Endothelial cell of umbilical vein (primary cell): ENCODE measurements at regions not wholly inside any gene's neighbourhood (a gene's known extent, or its start where the extent isn't known, plus 50 kb on each side); places are given as distances from the start of the nearest gene placed in this dataset.

Experiments used
- BruUV-seq: library from RNA; stranded (reverse); fragments of 400-500 nt; replicated peaks from 2 replicates; lab custom pipeline; 2021; lab: Mats Ljungman, UMichigan
- CTCF ChIA-PET: fragments of 300-600, 350-600 bp; sonication (Branson Sonifier 250); formaldehyde crosslinking; loops from one replicate; lab custom pipeline; 2021; ENCODE audit warnings: antibody characterized with exemption, inconsistent platforms; lab: Charles Lee
- POLR2A ChIA-PET: fragments of 300-600, 350-600 bp; sonication (Branson Sonifier 250); formaldehyde crosslinking; loops from one replicate; lab custom pipeline; 2021; ENCODE audit warnings: antibody characterized with exemption, inconsistent platforms; lab: Charles Lee
- DNase-seq: peaks from one replicate; pipeline ENCODE4 v3.0.0-alpha.2; 2011; ENCODE audit warnings: low read depth, low spot score
- FAIRE-seq: peaks from 2 replicates; lab custom pipeline; 2011; peaks lifted over from hg19 to GRCh38; lab: Jason Lieb, UNC
- H2AFZ ChIP-seq: 2 replicates; pipeline ENCODE4 v1.6.0; 2012; ENCODE audit warnings: low read depth, low read length, control low read depth, inconsistent platforms
- H3K27ac ChIP-seq: 2 replicates; pipeline ENCODE4 v1.5.1; 2011; ENCODE audit warnings: low read depth, mild to moderate bottlenecking, control low read depth, low read length, moderate library complexity; ENCODE audit not compliant: insufficient read depth
- H3K27me3 ChIP-seq, 2 experiments: 2 replicates each; pipeline versions ENCODE4 v1.6.0 to v1.6.1; 2011; ENCODE audit warnings: low read length in 2 of 2, mixed read lengths in 1 of 2; ENCODE audit not compliant: control insufficient read depth in 2 of 2, insufficient read depth in 2 of 2
- H3K36me3 ChIP-seq, 2 experiments: 2 replicates in 1 of 2; 3 replicates in 1 of 2; pipeline ENCODE4 v1.5.1; 2011; ENCODE audit warnings: low read length in 2 of 2, mild to moderate bottlenecking in 1 of 2, moderate library complexity in 1 of 2; ENCODE audit not compliant: control insufficient read depth in 2 of 2, insufficient read depth in 2 of 2; ENCODE audit errors: extremely low read depth in 1 of 2
- H3K4me1 ChIP-seq: 3 replicates; pipeline ENCODE4 v1.5.1; 2011; ENCODE audit warnings: mild to moderate bottlenecking, low read length; ENCODE audit not compliant: control insufficient read depth, insufficient read depth; ENCODE audit errors: extremely low read depth
- H3K4me2 ChIP-seq: 2 replicates; pipeline ENCODE4 v1.6.1; 2011; ENCODE audit warnings: low read length, control low read depth, mixed read lengths; ENCODE audit not compliant: insufficient read depth
- H3K4me3 ChIP-seq, 3 experiments: fragments of 200-600 bp in 1 of 3; sonication (generic), shearing (Covaris generic) in 1 of 3; replicated peaks in 1 of 3; 2 replicates each; pipeline ENCODE4 v1.5.1; 2011 to 2016; ENCODE audit warnings: control low read depth in 3 of 3, low read length in 3 of 3, mild to moderate bottlenecking in 2 of 3, inconsistent platforms in 1 of 3, low read depth in 1 of 3, moderate library complexity in 1 of 3; ENCODE audit not compliant: insufficient read depth in 1 of 3
- H3K79me2 ChIP-seq: 2 replicates; pipeline ENCODE4 v1.6.0; 2012; ENCODE audit warnings: low read length, inconsistent platforms; ENCODE audit not compliant: control insufficient read depth, insufficient read depth
- H3K9ac ChIP-seq: replicated peaks from 2 replicates; pipeline ENCODE3; 2011; ENCODE audit warnings: low read length, control low read depth; ENCODE audit not compliant: insufficient read depth; ENCODE audit errors: extremely low read depth
- H3K9me1 ChIP-seq: replicated peaks from 3 replicates; pipeline ENCODE4 v1.6.0; 2011; ENCODE audit warnings: mild to moderate bottlenecking, low read length; ENCODE audit not compliant: control insufficient read depth, insufficient read depth; ENCODE audit errors: extremely low read depth
- H3K9me3 ChIP-seq: replicated peaks from 2 replicates; pipeline ENCODE4 v1.5.1; 2012; ENCODE audit warnings: low read length, inconsistent platforms; ENCODE audit not compliant: control insufficient read depth, insufficient read depth
- H4K20me1 ChIP-seq: replicated peaks from 2 replicates; pipeline ENCODE3; 2011; ENCODE audit warnings: mild to moderate bottlenecking, low read length; ENCODE audit not compliant: control insufficient read depth, insufficient read depth; ENCODE audit errors: extremely low read depth
- EZH2 ChIP-seq: IDR thresholded peaks from 2 replicates; pipeline ENCODE4 v1.6.1; 2012; ENCODE audit warnings: borderline replicate concordance, low read depth, mild to moderate bottlenecking, moderate library complexity, low read length, inconsistent platforms; ENCODE audit not compliant: severe bottlenecking
- FOS ChIP-seq: IDR thresholded peaks from 2 replicates; pipeline ENCODE4 v1.6.1; 2011; ENCODE audit warnings: mild to moderate bottlenecking, low read length, moderate library complexity, borderline replicate concordance; ENCODE audit not compliant: insufficient read depth
- GATA2 ChIP-seq: IDR thresholded peaks from 2 replicates; pipeline ENCODE4 v1.7.0; 2011; ENCODE audit warnings: low read depth, mild to moderate bottlenecking, moderate library complexity, mixed read lengths, low read length; ENCODE audit not compliant: insufficient read length, insufficient read depth
- JUN ChIP-seq: IDR thresholded peaks from 2 replicates; pipeline ENCODE4 v1.6.1; 2011; ENCODE audit warnings: borderline replicate concordance, low read depth; ENCODE audit not compliant: insufficient read length, insufficient read depth
- MYC ChIP-seq: IDR thresholded peaks from one replicate; pipeline ENCODE4 v1.6.1; 2011; ENCODE audit warnings: mild to moderate bottlenecking, low read depth, low read length
- POLR2A ChIP-seq: IDR thresholded peaks from 2 replicates; pipeline ENCODE4 v1.6.1; 2012; ENCODE audit warnings: low read depth, mild to moderate bottlenecking, control low read depth, low read length
- POLR2AphosphoS5 ChIP-seq: IDR thresholded peaks from 2 replicates; pipeline ENCODE4 v1.6.1; 2012; ENCODE audit warnings: low read depth, mild to moderate bottlenecking, control low read depth, low read length, moderate library complexity; ENCODE audit not compliant: insufficient read depth
- dilution Hi-C: fragments of 300-500 bp; cut with MboI; formaldehyde crosslinking; loops from one replicate; pipeline ENCODE4 v1.15.0; 2019; ENCODE audit warnings: low sequenced_read_pairs; ENCODE audit not compliant: extremely low pct_ligation_motif_present
- intact Hi-C: fragments of 100-400 bp; cut with micrococcal nuclease; formaldehyde crosslinking; loops from one replicate; pipeline ENCODE4 v1.10.0; 2022
- TF ChIP-seq, protein P1 (sequence below), 2 donors: IDR thresholded peaks; 1 replicate in 1 of 2; 2 replicates in 1 of 2; pipeline ENCODE4 v1.5.1; 2011; ENCODE audit warnings: low read length in 2 of 2, mild to moderate bottlenecking in 2 of 2, moderate library complexity in 2 of 2, control low read depth in 1 of 2, inconsistent platforms in 1 of 2, low read depth in 1 of 2; ENCODE audit not compliant: insufficient read depth in 1 of 2; ENCODE audit errors: extremely low read depth in 1 of 2

DNA sequence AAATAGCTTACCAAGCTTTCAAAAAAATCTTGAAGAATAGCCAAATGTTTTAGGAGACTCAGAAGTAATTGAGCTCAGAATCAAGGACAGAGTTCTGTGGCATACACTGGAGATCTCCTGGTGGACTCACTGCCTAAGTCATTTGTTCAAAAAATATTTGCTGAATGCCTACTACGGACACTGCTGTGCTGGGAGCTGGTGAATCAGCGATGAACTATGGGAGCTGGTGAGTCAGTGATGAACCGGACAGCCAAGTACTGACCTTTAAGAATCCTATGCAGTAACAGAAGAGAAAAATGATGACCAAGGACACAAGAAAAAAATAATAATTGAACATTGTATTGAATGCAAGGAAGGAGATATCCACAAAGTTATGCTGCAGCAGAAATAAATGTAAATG lies 717.9 kb upstream of the CXADR start:
- Histone ChIP-seq H3K79me2 (no peaks in the 10 kb centered on the region), H4K20me1 (no peaks in the 10 kb centered on the region), H3K27me3 (no peaks in the 10 kb centered on the region), H3K4me2 (peak overlapping the region; percentile 30), H2AFZ (no peak overlapping the region), H3K36me3 (no peaks in the 10 kb centered on the region), H3K9me1 (no peaks in the 10 kb centered on the region), H3K4me3 (no peak overlapping the region), H3K27ac (no peak overlapping the region), H3K9me3 (no peaks in the 10 kb centered on the region), H3K9ac (no peak overlapping the region), H3K4me1 (peaks cover 12% of the 10 kb centered on the region)
- intact Hi-C loops (no loop called here), dilution Hi-C loops (no loop called here)
- FAIRE-seq (peak; percentile 44), DNase-seq (peak; percentile 77)
- CTCF ChIA-PET: interaction anchor here (0.8 to 1.4 kb wide), 2 partner anchors 12 to 16 kb away, joined by 3 read pairs; no protein-coding TSS in a partner anchor
- BruUV-seq: no TSS peak
- TF ChIP-seq EZH2: no peak
- TF ChIP-seq POLR2A: no peak
- peak; percentile 67 for TF ChIP-seq JUN
- TF ChIP-seq FOS: peak; percentile 97
- TF ChIP-seq, protein P1, sequence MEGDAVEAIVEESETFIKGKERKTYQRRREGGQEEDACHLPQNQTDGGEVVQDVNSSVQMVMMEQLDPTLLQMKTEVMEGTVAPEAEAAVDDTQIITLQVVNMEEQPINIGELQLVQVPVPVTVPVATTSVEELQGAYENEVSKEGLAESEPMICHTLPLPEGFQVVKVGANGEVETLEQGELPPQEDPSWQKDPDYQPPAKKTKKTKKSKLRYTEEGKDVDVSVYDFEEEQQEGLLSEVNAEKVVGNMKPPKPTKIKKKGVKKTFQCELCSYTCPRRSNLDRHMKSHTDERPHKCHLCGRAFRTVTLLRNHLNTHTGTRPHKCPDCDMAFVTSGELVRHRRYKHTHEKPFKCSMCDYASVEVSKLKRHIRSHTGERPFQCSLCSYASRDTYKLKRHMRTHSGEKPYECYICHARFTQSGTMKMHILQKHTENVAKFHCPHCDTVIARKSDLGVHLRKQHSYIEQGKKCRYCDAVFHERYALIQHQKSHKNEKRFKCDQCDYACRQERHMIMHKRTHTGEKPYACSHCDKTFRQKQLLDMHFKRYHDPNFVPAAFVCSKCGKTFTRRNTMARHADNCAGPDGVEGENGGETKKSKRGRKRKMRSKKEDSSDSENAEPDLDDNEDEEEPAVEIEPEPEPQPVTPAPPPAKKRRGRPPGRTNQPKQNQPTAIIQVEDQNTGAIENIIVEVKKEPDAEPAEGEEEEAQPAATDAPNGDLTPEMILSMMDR (IDR thresholded peaks at IDR 0.05; ENCODE audit: extremely low read depth in 1 of 2, insufficient read depth in 1 of 2, low read depth in 1 of 2, low read length in 2 of 2): no peak
- no peak for TF ChIP-seq MYC
- no peak for TF ChIP-seq GATA2
- TF ChIP-seq POLR2AphosphoS5: peak; percentile 55
- POLR2A ChIA-PET: no interaction called here
